ENCODE measurements at regions not wholly inside any gene's neighbourhood (a gene's known extent, or its start where the extent isn't known, plus 50 kb on each side); places are given as distances from the start of the nearest gene placed in this dataset.
"Not testable (repeated sequence)": the region's sequence is repeated elsewhere in the genome, so short reads cannot be mapped to it uniquely, and the experiment has no call there.

- no peak overlapping the region for H3K27ac ChIP-seq
- TF ChIP-seq, protein P1, sequence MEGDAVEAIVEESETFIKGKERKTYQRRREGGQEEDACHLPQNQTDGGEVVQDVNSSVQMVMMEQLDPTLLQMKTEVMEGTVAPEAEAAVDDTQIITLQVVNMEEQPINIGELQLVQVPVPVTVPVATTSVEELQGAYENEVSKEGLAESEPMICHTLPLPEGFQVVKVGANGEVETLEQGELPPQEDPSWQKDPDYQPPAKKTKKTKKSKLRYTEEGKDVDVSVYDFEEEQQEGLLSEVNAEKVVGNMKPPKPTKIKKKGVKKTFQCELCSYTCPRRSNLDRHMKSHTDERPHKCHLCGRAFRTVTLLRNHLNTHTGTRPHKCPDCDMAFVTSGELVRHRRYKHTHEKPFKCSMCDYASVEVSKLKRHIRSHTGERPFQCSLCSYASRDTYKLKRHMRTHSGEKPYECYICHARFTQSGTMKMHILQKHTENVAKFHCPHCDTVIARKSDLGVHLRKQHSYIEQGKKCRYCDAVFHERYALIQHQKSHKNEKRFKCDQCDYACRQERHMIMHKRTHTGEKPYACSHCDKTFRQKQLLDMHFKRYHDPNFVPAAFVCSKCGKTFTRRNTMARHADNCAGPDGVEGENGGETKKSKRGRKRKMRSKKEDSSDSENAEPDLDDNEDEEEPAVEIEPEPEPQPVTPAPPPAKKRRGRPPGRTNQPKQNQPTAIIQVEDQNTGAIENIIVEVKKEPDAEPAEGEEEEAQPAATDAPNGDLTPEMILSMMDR (conservative IDR thresholded peaks at IDR 0.05), result no peak
Measured at GRCh38 chr2:43067254-43068040, 159.0 kb downstream of the ZFP36L2 start.

DNA sequence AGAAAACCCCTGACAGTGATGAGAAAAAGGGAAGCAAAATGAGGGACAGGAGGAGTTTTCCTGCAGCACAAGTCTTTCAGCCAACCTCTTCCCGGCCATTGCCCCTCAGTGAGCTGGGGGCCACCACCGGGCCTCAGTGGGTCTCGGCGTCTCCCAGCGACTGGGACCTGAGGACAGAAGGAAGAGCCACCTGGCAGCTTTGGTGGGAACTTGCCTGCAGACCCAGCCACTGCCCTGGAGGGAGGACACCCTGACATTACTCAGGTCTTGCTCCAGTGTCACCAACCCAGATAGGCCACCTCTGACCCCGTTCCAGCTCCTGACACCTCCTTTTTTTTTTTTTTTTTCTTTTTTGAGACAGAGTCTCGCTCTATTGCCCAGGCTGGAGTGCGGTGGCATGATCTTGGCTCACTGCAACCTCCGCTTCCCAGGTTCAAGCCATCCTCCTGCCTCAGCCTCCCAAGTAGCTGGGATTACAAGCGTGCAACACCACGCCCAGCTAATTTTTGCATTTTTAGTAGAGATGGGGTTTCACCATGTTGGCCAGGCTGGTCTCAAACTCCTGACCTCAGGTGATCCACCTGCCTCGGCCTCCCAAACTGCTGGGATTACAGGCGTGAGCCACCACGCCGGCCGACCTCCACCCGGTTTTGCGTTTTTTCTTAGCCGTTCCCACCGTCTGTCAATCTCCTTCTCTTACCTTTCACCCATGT is 159.7 kb downstream of the ZFP36L2 start:
- H3K27ac ChIP-seq, result not testable (repeated sequence)

DNA sequence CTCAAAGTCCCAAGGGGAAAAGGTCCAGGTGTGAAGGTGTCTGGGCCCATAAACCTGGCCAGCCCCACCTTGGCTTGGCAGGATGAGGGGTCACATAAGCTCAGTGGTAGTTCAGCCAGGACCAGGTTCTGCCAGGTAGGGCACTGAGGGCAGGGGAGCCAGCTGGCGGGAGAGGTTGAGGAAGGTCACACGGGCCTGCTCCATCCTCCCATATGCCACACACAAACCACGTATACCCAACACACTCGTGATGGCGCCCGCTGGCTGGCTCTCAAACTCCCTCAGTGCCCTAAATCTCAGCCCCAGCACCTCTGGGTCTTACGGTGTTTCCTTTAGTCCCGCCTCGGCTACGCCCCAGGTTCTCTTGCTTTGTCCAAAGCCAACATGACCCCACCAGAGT is 160.5 kb downstream of the ZFP36L2 start:
- H3K27ac ChIP-seq, result no peak overlapping the region
- TF ChIP-seq, protein P1 (conservative IDR thresholded peaks at IDR 0.05), result no peak

GRCh38 chr2:43065036-43065435 is 161.4 kb downstream of the ZFP36L2 start:
- TF ChIP-seq, protein P1 (conservative IDR thresholded peaks at IDR 0.05), result no peak
- H3K27ac ChIP-seq, result no peak overlapping the region

DNA sequence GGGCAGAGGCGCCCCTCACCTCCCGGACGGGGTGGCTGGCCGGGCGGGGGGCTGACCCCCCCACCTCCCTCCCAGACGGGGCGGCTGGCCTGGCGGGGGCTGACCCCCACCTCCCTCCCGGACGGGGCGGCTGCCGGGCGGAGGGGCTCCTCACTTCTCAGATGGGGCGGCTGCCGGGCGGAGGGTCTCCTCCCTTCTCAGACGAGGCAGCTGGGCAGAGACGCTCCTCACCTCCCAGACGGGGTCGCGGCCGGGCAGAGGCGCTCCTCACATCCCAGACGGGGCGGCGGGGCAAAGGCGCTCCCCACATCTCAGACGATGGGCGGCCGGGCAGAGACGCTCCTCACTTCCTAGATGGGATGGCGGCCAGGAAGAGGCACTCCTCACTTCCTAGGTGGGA is 163.3 kb downstream of the ZFP36L2 start:
- H3K27ac ChIP-seq, result not testable (repeated sequence)

- TF ChIP-seq, protein P1 (conservative IDR thresholded peaks at IDR 0.05), result no peak
- H3K27ac ChIP-seq, result no peak overlapping the region
Measured at GRCh38 chr2:43062058-43062457, 164.3 kb downstream of the ZFP36L2 start.

DNA sequence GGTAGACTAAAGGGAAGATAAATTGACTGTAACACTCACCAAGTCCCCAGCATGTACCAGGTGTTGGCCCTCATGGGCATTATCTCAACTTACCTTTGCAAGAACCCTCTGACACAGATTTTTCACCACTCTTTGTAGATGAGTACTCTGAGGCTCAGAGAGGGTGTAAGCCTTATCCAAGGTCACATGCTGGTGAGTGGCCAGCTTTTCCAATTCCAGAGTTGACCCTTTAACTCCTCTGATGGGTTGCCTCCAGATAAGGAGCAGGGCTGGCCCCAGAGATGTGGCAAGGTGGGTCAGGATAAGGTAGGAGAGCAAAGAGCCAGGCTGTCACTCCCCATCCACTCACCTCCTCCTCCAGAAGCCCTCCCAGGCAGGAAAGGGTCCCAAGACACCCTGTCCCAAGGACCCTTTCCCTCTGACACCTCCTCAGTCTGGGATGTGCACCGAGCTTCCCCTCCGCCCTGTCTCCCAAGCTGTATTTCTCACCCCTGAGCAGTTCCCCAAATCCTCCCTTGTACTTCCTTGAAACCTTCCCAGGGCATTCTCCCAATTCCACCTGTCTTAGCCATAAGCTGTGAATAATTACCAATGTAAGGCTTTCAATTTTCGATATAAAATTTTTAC is 165.9 kb downstream of the ZFP36L2 start:
- TF ChIP-seq, protein P1 (conservative IDR thresholded peaks at IDR 0.05), result no peak
- H3K27ac ChIP-seq, result no peak overlapping the region

DNA sequence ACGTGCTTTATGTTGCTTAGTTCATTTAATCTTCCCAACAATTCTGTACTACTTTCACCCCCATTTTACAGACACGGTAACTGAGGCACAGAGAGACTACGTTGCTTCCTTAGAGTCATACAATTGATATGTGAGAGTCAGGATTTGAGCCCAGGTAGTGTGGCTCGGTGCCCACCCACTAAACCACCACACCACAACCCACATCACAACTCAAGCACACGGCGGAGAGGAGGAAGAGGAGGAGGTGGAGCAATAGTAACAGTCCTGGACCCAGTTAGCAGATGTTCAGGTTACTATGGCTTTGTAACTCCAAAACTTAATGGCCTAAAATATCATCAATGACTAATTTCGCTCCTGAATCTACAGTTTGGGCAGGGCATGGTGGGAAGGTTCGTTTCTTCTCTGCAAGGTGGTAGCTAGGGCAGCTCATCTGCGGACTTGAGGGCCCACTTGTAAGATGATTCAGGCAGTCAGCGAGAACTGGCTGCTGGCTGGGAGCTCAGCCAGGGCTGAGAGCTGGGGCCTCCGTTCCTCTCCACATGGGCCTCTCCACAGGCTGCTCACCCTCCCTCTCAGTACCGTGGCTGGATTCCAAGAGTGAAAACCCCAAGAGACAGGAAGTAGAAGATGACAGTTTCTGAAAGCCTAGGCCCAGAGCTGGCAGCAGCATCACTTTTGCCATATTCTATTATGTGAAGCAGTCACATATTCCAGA is 167.1 kb downstream of the ZFP36L2 start:
- TF ChIP-seq, protein P1 (conservative IDR thresholded peaks at IDR 0.05), result no peak
- H3K27ac ChIP-seq, result no peak overlapping the region

Data from VCaP (cell line).